Thoracic aorta (tissue), 2 donors: ENCODE measurements at regions not wholly inside any gene's neighbourhood (a gene's known extent, or its start where the extent isn't known, plus 50 kb on each side); places are given as distances from the start of the nearest gene placed in this dataset.

Experiments used
- ATAC-seq: fragments of 150-250 bp; one replicate; pipeline ENCODE4 v1.8.0; 2017; ENCODE audit warnings: low read depth; ENCODE audit not compliant: insufficient number of reproducible peaks, low FRiP score
- DNase-seq: peaks from one replicate; pipeline ENCODE4 v3.0.0-alpha.2; 2020; ENCODE audit warnings: low spot score
- H3K27ac ChIP-seq, 2 donors: fragments of 200-600 bp; sonication (generic); 1 replicate in 1 of 2; 2 replicates in 1 of 2; pipeline ENCODE4 v1.5.1; 2016; ENCODE audit warnings: mild to moderate bottlenecking in 2 of 2, moderate library complexity in 2 of 2
- H3K27me3 ChIP-seq: fragments of 200-600 bp; sonication (generic); replicated peaks from 2 replicates; pipeline ENCODE4 v1.6.0; 2016; ENCODE audit warnings: mild to moderate bottlenecking; ENCODE audit not compliant: insufficient read depth
- H3K36me3 ChIP-seq: fragments of 200-600 bp; sonication (generic); one replicate; pipeline ENCODE4 v1.5.1; 2016
- H3K4me1 ChIP-seq, 2 donors: fragments of 200-600 bp; sonication (generic); 1 replicate in 1 of 2; 2 replicates in 1 of 2; pipeline versions ENCODE4 v1.5.1 to v1.6.0; 2016; ENCODE audit warnings: low read depth in 2 of 2, mild to moderate bottlenecking in 1 of 2; ENCODE audit not compliant: control insufficient read depth in 1 of 2
- H3K4me3 ChIP-seq: fragments of 200-600 bp; sonication (generic); 2 replicates; pipeline ENCODE4 v1.5.1; 2016; ENCODE audit warnings: mild to moderate bottlenecking
- H3K9me3 ChIP-seq: fragments of 200-600 bp; sonication (generic); 2 replicates; pipeline ENCODE4 v1.5.1; 2016
- TF ChIP-seq, protein P1 (sequence below): fragments of 200-600 bp; sonication (generic); IDR thresholded peaks from one replicate; pipeline ENCODE4 v1.5.1; 2019; ENCODE audit warnings: antibody characterized with exemption

DNA sequence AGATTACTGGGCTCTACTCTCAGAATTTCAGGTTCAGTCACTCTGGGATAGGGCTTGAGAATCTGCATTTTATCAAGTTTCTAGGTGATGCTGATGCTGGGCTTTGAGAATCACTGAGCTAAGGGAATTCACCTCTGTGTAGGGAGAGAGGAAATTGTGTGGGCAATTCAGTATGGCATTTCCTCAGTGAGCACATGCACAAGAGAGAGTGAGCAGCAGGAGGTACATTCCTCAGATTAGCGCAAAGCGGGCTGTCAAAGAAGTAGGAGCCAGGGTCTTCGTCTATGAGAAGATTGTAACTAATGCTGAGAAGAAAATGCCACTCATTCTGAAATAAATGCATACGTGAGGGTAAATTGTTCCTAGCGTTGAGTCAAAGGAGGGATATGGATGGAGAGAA, 175.9 kb downstream of the KIF4B start:
- Histone ChIP-seq H3K4me1 (no peaks in the 10 kb centered on the region), H3K4me3 (no peak overlapping the region), H3K36me3 (no peaks in the 10 kb centered on the region), H3K9me3 (no peaks in the 10 kb centered on the region), H3K27me3 (no peaks in the 10 kb centered on the region), H3K27ac (no peak overlapping the region)
- TF ChIP-seq, protein P1, sequence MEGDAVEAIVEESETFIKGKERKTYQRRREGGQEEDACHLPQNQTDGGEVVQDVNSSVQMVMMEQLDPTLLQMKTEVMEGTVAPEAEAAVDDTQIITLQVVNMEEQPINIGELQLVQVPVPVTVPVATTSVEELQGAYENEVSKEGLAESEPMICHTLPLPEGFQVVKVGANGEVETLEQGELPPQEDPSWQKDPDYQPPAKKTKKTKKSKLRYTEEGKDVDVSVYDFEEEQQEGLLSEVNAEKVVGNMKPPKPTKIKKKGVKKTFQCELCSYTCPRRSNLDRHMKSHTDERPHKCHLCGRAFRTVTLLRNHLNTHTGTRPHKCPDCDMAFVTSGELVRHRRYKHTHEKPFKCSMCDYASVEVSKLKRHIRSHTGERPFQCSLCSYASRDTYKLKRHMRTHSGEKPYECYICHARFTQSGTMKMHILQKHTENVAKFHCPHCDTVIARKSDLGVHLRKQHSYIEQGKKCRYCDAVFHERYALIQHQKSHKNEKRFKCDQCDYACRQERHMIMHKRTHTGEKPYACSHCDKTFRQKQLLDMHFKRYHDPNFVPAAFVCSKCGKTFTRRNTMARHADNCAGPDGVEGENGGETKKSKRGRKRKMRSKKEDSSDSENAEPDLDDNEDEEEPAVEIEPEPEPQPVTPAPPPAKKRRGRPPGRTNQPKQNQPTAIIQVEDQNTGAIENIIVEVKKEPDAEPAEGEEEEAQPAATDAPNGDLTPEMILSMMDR, result no peak
- DNase-seq (no peak), ATAC-seq (no peak)

DNA sequence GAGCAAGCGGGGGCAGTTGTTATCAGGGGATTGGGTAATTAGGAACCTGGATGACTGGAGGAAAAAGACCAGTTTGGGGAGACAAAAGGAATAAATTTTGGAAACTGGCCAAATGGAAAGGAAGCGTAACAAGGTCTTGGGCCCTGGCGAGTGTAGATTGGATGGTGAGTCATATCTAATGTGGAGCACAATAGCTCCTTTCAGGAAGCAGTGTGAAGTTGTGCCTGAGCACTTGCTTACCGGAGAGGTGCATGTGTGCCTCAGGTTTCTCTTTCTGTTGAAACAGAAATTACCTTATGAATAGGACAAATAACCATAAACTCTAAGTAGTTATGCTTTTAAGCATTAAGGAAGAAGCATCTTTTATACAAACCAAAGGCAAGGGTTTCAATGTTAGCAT, 176.4 kb downstream of the KIF4B start:
- Histone ChIP-seq H3K9me3 (no peaks in the 10 kb centered on the region), H3K4me3 (no peak overlapping the region), H3K27me3 (no peaks in the 10 kb centered on the region), H3K36me3 (no peaks in the 10 kb centered on the region), H3K4me1 (no peaks in the 10 kb centered on the region), H3K27ac (no peak overlapping the region)
- TF ChIP-seq, protein P1, result no peak
- ATAC-seq (no peak), DNase-seq (no peak)

DNA sequence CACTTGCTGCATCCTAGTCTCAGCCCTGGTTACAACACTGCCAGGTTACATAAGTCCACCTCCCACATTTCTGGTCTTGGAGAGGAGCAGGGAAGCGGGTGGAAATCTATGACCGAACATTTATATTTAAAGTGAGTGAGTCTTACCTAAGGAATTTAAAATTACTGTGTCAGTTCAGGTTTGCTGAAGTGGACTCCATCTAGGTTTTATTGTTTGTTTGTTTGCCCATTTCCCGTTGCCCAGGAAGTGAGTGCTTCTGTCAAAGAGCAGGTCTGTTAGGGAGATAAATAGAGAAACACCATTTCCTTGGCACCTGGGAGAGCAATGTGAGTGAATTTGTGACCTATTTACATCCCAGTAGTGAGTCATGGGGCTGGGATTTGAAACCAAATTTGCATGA, 179.5 kb downstream of the KIF4B start:
- no peaks in the 10 kb centered on the region for H3K36me3 ChIP-seq
- TF ChIP-seq, protein P1, result no peak
- no peak for DNase-seq
- H3K4me3 ChIP-seq, result no peak overlapping the region
- H3K27me3 ChIP-seq, result no peaks in the 10 kb centered on the region
- no peaks in the 10 kb centered on the region for H3K9me3 ChIP-seq
- ATAC-seq, result no peak
- no peaks in the 10 kb centered on the region for H3K4me1 ChIP-seq
- H3K27ac ChIP-seq, result no peak overlapping the region

DNA sequence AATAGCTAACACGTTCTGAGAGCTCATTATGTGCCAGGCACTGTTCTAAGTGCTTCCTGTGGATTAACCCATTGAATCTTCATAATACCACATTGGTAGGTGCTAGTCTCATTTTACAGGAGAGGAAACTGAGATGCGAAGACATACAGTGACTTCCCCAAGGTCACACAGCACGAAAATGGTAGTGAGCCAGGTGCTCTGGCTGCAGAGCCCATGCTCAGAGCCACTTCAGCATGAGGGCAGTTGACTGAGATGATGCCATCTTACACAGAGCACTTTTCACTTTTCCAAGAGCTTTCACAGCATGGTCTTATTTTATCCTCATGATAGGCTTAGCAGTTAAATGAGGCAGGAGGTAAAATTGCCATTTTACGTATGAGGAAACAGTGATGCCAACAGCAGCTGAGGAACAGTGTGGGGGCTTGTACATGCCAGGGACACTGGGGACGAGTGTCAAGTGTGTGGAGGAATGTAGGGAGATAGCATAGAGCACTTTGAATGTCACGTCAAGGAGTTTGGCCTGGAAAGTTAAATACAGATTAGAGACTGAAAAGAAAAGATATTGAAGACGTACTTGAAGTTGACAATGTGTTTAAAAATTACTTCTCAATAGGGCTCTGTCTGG, 180.0 kb downstream of the KIF4B start:
- Histone ChIP-seq H3K36me3 (no peaks in the 10 kb centered on the region), H3K4me1 (no peaks in the 10 kb centered on the region), H3K9me3 (no peaks in the 10 kb centered on the region), H3K27me3 (no peaks in the 10 kb centered on the region), H3K27ac (no peak overlapping the region), H3K4me3 (no peak overlapping the region)
- TF ChIP-seq, protein P1, result no peak
- ATAC-seq, result no peak
- DNase-seq, result no peak

DNA sequence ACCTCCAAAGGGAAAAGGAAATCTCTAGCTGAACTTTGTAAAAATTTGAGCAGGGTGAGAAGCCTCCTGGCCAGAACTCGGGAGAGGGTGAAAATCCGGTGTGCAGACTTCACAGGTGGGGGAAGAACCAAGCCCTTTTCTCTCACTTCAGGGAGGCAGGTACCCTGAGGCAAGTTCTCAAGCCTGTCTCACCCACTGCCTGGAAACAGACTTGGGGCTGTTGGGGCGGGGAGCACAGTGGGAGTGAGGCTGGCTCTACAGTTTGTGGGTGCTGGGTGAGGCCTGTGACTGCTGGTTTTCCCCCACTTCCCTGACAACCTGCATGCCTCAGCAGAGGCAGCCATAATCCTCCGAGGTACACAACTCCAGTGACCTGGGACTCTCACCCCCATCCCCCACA, 187.1 kb downstream of the KIF4B start:
- TF ChIP-seq, protein P1, result no peak
- H3K27ac ChIP-seq, result no peak overlapping the region

More for the DNA sequence above, 187.1 kb downstream of the KIF4B start:
- no peak overlapping the region for H3K4me3 ChIP-seq
- no peak for DNase-seq
- ATAC-seq, result no peak
- H3K9me3 ChIP-seq, result no peaks in the 10 kb centered on the region
- H3K27me3 ChIP-seq, result no peaks in the 10 kb centered on the region
- no peaks in the 10 kb centered on the region for H3K4me1 ChIP-seq
- H3K36me3 ChIP-seq, result no peaks in the 10 kb centered on the region
